T-helper 17 cell (primary cell): ENCODE measurements at regions not wholly inside any gene's neighbourhood (a gene's known extent, or its start where the extent isn't known, plus 50 kb on each side); places are given as distances from the start of the nearest gene placed in this dataset.

Source experiments
- ATAC-seq: fragments of 150-1000 bp; cut with Tn5 transposase; 2 replicates; pipeline ENCODE4 v1.10.0; 2021; ENCODE audit warnings: mild to moderate bottlenecking, moderate library complexity
- DNase-seq, 3 donors: peaks; one replicate each; pipeline versions ENCODE4 v3.0.0 to v3.0.0-alpha.2; 2020 to 2021
- H3K9me3 ChIP-seq: one replicate; pipeline ENCODE4 v1.7.0; 2013; ENCODE audit warnings: low read length, mild to moderate bottlenecking; ENCODE audit not compliant: control insufficient read depth, poor library complexity, severe bottlenecking
- H3K27ac Mint-ChIP-seq: one replicate; pipeline ENCODE4 v1.8.0; 2022; ENCODE audit warnings: mild to moderate bottlenecking, moderate library complexity, mixed read lengths
- H3K27me3 Mint-ChIP-seq: one replicate; pipeline ENCODE4 v1.8.0; 2022; ENCODE audit warnings: mixed read lengths
- H3K36me3 Mint-ChIP-seq: one replicate; pipeline ENCODE4 v1.8.0; 2022; ENCODE audit warnings: low read depth, mixed read lengths
- H3K4me1 Mint-ChIP-seq: one replicate; pipeline ENCODE4 v1.8.0; 2022; ENCODE audit warnings: mild to moderate bottlenecking, mixed read lengths
- H3K4me3 Mint-ChIP-seq: one replicate; pipeline ENCODE4 v1.8.0; 2022; ENCODE audit warnings: mild to moderate bottlenecking, moderate library complexity, mixed read lengths

DNA sequence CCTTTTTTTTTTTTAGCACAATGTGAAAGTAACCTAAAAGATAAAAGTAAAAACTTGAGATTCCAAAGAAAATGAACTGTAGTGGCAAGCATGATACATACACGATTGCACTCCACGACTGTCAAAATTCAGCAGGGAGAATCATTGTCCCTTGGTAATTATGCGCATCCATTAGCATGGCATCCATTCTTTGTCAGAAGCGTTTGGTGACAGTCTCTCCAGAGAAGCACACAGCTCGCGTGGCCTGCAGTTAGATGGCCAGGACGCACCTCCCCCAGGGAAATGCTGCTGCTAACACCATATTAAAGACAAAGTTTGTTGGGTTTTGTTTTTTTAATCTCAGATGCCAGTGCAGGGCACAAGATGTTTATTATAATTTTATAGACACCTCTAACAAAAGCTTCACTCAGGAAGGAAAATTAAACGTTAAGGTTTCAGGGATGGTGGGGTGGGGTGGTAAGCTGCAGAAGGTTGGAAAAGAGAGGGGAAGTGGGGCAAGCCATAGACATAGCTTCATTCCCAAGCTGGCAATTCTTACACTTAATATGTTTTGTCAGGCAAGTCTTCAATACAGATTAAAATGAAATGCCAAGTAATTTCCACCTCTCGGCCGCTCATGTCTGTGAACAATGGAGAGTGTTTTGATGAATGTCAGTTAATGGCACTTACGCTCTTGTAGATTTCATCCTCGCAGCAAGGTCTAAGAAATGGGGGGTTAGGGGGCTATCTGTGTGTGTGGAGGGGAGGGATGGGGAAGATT lies 142.8 kb upstream of the TOPAZ1 start:
- no peak overlapping the region for H3K4me3 Mint-ChIP-seq
- DNase-seq (no peak), ATAC-seq (no peak)
- no peaks in the 10 kb centered on the region for H3K36me3 Mint-ChIP-seq
- no peaks in the 10 kb centered on the region for H3K9me3 ChIP-seq
- H3K4me1 Mint-ChIP-seq: peaks cover 2% of the 10 kb centered on the region
- no peak overlapping the region for H3K27ac Mint-ChIP-seq
- peaks cover 71% of the 10 kb centered on the region for H3K27me3 Mint-ChIP-seq

GRCh38 chr3:44099566-44100297 lies 142.0 kb upstream of the TOPAZ1 start:
- ATAC-seq (no peak), DNase-seq (no peak)
- Mint-ChIP-seq H3K4me3 (no peak overlapping the region), H3K36me3 (no peaks in the 10 kb centered on the region), H3K27me3 (peaks cover 73% of the 10 kb centered on the region), H3K27ac (no peak overlapping the region), H3K4me1 (peaks cover 2% of the 10 kb centered on the region)
- H3K9me3 ChIP-seq: no peaks in the 10 kb centered on the region

- Mint-ChIP-seq H3K4me3 (no peak overlapping the region), H3K36me3 (no peaks in the 10 kb centered on the region), H3K27ac (no peak overlapping the region), H3K27me3 (peaks cover 72% of the 10 kb centered on the region), H3K4me1 (peaks cover 2% of the 10 kb centered on the region)
- no peaks in the 10 kb centered on the region for H3K9me3 ChIP-seq
- DNase-seq (no peak), ATAC-seq (no peak)
These were observed 141.4 kb upstream of the TOPAZ1 start for GRCh38 chr3:44100298-44100695.

DNA sequence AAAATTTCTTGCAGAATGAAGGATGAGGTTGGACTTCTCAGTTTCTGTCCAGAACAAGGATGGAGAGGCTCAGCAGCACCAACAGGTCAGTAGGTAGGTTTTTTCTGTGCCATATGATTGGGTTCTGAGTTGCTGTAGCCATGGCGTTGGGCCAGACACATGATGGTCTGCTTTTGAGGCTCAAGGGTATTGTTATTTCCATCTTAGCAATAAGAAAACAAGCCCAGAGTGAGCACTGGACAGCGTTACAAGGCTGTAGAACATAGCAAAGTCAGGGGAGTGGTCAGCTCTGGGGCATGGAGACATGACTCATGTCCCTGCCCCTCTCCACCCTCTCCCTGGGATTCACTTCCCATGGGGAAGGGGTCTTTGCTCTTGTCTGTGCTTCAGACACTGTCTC lies 137.6 kb upstream of the TOPAZ1 start:
- no peak for ATAC-seq
- no peak for DNase-seq
- Mint-ChIP-seq H3K36me3 (peaks cover 3% of the 10 kb centered on the region), H3K27me3 (peaks cover 72% of the 10 kb centered on the region), H3K4me1 (peaks cover 2% of the 10 kb centered on the region), H3K4me3 (no peak overlapping the region), H3K27ac (no peak overlapping the region)
- H3K9me3 ChIP-seq: no peaks in the 10 kb centered on the region

DNA sequence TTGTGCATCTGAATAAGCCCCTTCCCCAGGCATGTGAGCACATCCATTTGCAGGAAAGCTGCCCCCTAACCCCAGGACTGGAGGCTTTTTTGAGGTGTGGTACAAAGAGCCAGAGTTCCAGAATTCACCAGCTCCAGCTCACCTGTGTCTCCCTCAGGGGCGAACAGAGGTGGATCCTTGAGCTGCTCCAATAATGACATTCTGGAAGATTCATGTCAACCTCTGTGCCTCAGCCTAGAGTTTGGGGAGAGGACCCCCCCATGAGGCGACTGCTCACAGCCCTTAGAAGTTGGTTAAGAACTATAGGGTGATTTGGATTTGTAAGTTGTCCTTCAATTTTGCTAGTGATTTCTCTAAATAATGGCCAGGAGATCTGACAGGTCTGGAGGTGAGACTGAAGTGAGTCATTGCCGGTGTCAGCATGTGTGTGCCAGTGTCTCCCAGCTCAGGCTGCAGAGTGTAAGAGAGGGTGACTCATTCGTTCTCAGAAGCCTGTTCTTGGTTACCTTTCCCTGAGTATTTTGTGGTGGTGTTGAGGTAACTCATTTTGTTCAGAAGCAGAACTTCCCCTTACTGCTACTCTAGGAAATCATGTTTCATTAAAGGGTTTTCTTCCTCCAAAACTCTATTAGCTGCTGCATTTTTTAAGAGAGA lies 136.9 kb upstream of the TOPAZ1 start:
- no peak for ATAC-seq
- H3K9me3 ChIP-seq: no peaks in the 10 kb centered on the region
- Mint-ChIP-seq H3K4me3 (no peak overlapping the region), H3K36me3 (peaks cover 3% of the 10 kb centered on the region), H3K27ac (no peak overlapping the region), H3K27me3 (peaks cover 65% of the 10 kb centered on the region), H3K4me1 (peaks cover 2% of the 10 kb centered on the region)
- DNase-seq: no peak

DNA sequence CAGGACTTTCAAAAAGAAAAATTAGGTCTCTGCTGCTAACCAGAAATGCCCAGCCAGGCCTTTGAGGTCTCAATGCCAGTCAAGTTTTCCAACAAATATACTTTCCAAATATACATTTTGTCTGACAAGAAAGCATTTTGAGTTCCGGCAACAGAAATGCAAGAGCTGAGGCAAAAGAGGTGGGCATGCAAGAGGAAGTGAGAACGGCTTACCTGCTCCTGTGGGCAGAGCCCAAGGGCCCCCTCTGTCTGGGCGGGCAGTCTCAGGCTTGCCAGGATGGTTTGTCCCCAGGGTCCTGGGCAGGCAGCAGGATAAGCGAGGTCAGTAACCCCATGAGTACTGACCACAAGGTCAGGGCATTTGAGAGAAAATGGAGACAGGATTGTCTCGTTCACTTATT lies 136.1 kb upstream of the TOPAZ1 start:
- DNase-seq: no peak
- H3K9me3 ChIP-seq: no peaks in the 10 kb centered on the region
- Mint-ChIP-seq H3K27ac (no peak overlapping the region), H3K36me3 (peaks cover 3% of the 10 kb centered on the region), H3K4me1 (peaks cover 2% of the 10 kb centered on the region), H3K4me3 (no peak overlapping the region), H3K27me3 (peaks cover 61% of the 10 kb centered on the region)
- no peak for ATAC-seq

GRCh38 chr3:44106756-44107155 lies 134.9 kb upstream of the TOPAZ1 start:
- peaks cover 53% of the 10 kb centered on the region for H3K27me3 Mint-ChIP-seq
- DNase-seq (no peak), ATAC-seq (no peak)
- H3K4me3 Mint-ChIP-seq: no peak overlapping the region
- H3K4me1 Mint-ChIP-seq: peaks cover under 1% of the 10 kb centered on the region
- peaks cover 3% of the 10 kb centered on the region for H3K36me3 Mint-ChIP-seq
- H3K9me3 ChIP-seq: no peaks in the 10 kb centered on the region
- no peak overlapping the region for H3K27ac Mint-ChIP-seq

- Mint-ChIP-seq H3K4me3 (no peak overlapping the region), H3K36me3 (peaks cover 3% of the 10 kb centered on the region), H3K27me3 (peaks cover 39% of the 10 kb centered on the region), H3K4me1 (no peaks in the 10 kb centered on the region), H3K27ac (no peak overlapping the region)
- DNase-seq (no peak), ATAC-seq (no peak)
- no peaks in the 10 kb centered on the region for H3K9me3 ChIP-seq
These were observed 133.2 kb upstream of the TOPAZ1 start for GRCh38 chr3:44108481-44108880.

- Mint-ChIP-seq H3K27ac (no peak overlapping the region), H3K36me3 (peaks cover 3% of the 10 kb centered on the region), H3K27me3 (peaks cover 45% of the 10 kb centered on the region), H3K4me3 (no peak overlapping the region), H3K4me1 (no peaks in the 10 kb centered on the region)
- ATAC-seq (no peak), DNase-seq (no peak)
- H3K9me3 ChIP-seq: no peaks in the 10 kb centered on the region
These were observed 131.8 kb upstream of the TOPAZ1 start for GRCh38 chr3:44109771-44110361.

- DNase-seq (no peak), ATAC-seq (no peak)
- Mint-ChIP-seq H3K4me1 (no peaks in the 10 kb centered on the region), H3K27me3 (peaks cover 46% of the 10 kb centered on the region), H3K4me3 (no peak overlapping the region), H3K36me3 (peaks cover 3% of the 10 kb centered on the region), H3K27ac (no peak overlapping the region)
- H3K9me3 ChIP-seq: no peaks in the 10 kb centered on the region
These were observed 131.0 kb upstream of the TOPAZ1 start for GRCh38 chr3:44110648-44111047.

GRCh38 chr3:44111482-44111881 lies 130.2 kb upstream of the TOPAZ1 start:
- DNase-seq: no peak
- Mint-ChIP-seq H3K27me3 (peaks cover 46% of the 10 kb centered on the region), H3K36me3 (peaks cover 5% of the 10 kb centered on the region), H3K4me1 (no peaks in the 10 kb centered on the region), H3K27ac (no peak overlapping the region), H3K4me3 (no peak overlapping the region)
- no peaks in the 10 kb centered on the region for H3K9me3 ChIP-seq
- no peak for ATAC-seq

GRCh38 chr3:44114142-44114541 lies 127.5 kb upstream of the TOPAZ1 start:
- DNase-seq: peak in 1 of 3 donors; percentile 16
- Mint-ChIP-seq H3K27me3 (peaks cover 46% of the 10 kb centered on the region), H3K4me1 (no peaks in the 10 kb centered on the region), H3K36me3 (peaks cover 3% of the 10 kb centered on the region), H3K4me3 (no peak overlapping the region), H3K27ac (no peak overlapping the region)
- H3K9me3 ChIP-seq: no peaks in the 10 kb centered on the region
- no peak for ATAC-seq

GRCh38 chr3:44117239-44117638 lies 124.4 kb upstream of the TOPAZ1 start:
- H3K4me1 Mint-ChIP-seq: no peaks in the 10 kb centered on the region
- no peaks in the 10 kb centered on the region for H3K9me3 ChIP-seq
- DNase-seq (no peak), ATAC-seq (no peak)
- peaks cover 3% of the 10 kb centered on the region for H3K36me3 Mint-ChIP-seq
- no peak overlapping the region for H3K27ac Mint-ChIP-seq
- no peak overlapping the region for H3K4me3 Mint-ChIP-seq
- peaks cover 46% of the 10 kb centered on the region for H3K27me3 Mint-ChIP-seq
